ENCODE measurements at regions not wholly inside any gene's neighbourhood (a gene's known extent, or its start where the extent isn't known, plus 50 kb on each side); places are given as distances from the start of the nearest gene placed in this dataset.
"Not testable (repeated sequence)": the region's sequence is repeated elsewhere in the genome, so short reads cannot be mapped to it uniquely, and the experiment has no call there.

- TF ChIP-seq CTCF (conservative IDR thresholded peaks at IDR 0.05) (no peak), ZFX (IDR thresholded peaks at IDR 0.05) (no peak)
- H3K27ac ChIP-seq = no peak overlapping the region
Observed at GRCh38 chr17:27089929-27090247, 204.0 kb upstream of the WSB1 start.

- H3K27ac ChIP-seq = not testable (repeated sequence)
Observed at GRCh38 chr17:27090450-27091042, 203.4 kb upstream of the WSB1 start.

GRCh38 chr17:27091043-27091497, 202.8 kb upstream of the WSB1 start:
- H3K27ac ChIP-seq = no peak overlapping the region
- TF ChIP-seq ZFX (IDR thresholded peaks at IDR 0.05) = no peak
- no peak for TF ChIP-seq CTCF (conservative IDR thresholded peaks at IDR 0.05)

- not testable (repeated sequence) for H3K27ac ChIP-seq
Observed at GRCh38 chr17:27094179-27094578, 199.7 kb upstream of the WSB1 start.

- not testable (repeated sequence) for H3K27ac ChIP-seq
Observed at GRCh38 chr17:27095821-27096220, 198.1 kb upstream of the WSB1 start.

- not testable (repeated sequence) for H3K27ac ChIP-seq
Observed at GRCh38 chr17:27099266-27099665, 194.6 kb upstream of the WSB1 start.

GRCh38 chr17:27104605-27105221, 189.2 kb upstream of the WSB1 start:
- H3K27ac ChIP-seq = not testable (repeated sequence)

- H3K27ac ChIP-seq = no peak overlapping the region
- TF ChIP-seq CTCF (conservative IDR thresholded peaks at IDR 0.05) (no peak), ZFX (IDR thresholded peaks at IDR 0.05) (no peak)
Observed at GRCh38 chr17:27105636-27106035, 188.3 kb upstream of the WSB1 start.

GRCh38 chr17:27106347-27106981, 187.4 kb upstream of the WSB1 start:
- TF ChIP-seq ZFX (IDR thresholded peaks at IDR 0.05) (no peak), CTCF (conservative IDR thresholded peaks at IDR 0.05) (no peak)
- no peak overlapping the region for H3K27ac ChIP-seq

- no peak overlapping the region for H3K27ac ChIP-seq
- TF ChIP-seq ZFX (IDR thresholded peaks at IDR 0.05) (no peak), CTCF (conservative IDR thresholded peaks at IDR 0.05) (no peak)
Observed at GRCh38 chr17:27106982-27107360, 186.9 kb upstream of the WSB1 start.

- H3K27ac ChIP-seq = not testable (repeated sequence)
Observed at GRCh38 chr17:27107386-27108328, 186.3 kb upstream of the WSB1 start.

All from C4-2B (cell line).